ENCODE measurements at regions not wholly inside any gene's neighbourhood (a gene's known extent, or its start where the extent isn't known, plus 50 kb on each side); places are given as distances from the start of the nearest gene placed in this dataset.
"Not testable (repeated sequence)": the region's sequence is repeated elsewhere in the genome, so short reads cannot be mapped to it uniquely, and the experiment has no call there.

DNA sequence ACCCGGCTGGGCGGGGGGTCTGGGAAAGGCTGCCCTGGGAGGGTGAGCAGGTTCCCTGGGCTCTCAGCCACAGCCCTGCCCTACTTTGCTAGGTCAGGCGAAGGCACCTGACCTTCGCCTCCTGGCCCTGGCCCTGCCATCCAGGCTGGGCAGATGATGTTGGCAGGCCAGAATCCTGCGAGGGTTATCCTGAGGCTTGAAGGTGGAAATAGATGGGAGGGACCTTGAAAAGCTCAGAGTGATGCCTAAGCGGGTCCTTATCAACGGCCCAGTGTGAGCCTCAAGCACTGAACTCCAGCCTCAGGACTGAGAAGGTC, 191.3 kb downstream of the LAT start:
- CTCF ChIA-PET; H3K4me1 ChIP-seq (ENCODE audit: control insufficient read depth, insufficient read depth, low read length); POLR2A ChIA-PET (ENCODE audit: unreplicated experiment); H2AFZ ChIP-seq (replicated peaks; ENCODE audit: low read length, poor library complexity); intact Hi-C loops (cut with micrococcal nuclease); H4K20me1 ChIP-seq (ENCODE audit: insufficient read depth, low read length); H3K27ac ChIP-seq (ENCODE audit: insufficient read depth, low read length); H3K4me3 ChIP-seq (ENCODE audit: insufficient read depth, low read depth, low read length); H3K56ac ChIP-seq (ENCODE audit: extremely low read depth, insufficient read depth, low read length); H2AK9ac ChIP-seq (replicated peaks; ENCODE audit: low read depth, low read length, poor library complexity); H3K79me1 ChIP-seq (ENCODE audit: low read depth in 1 of 2, low read length in 2 of 2); H3K23ac ChIP-seq (ENCODE audit: low read depth, low read length); H2BK20ac ChIP-seq (ENCODE audit: low read depth, low read length); BruUV-seq (replicated peaks); H3K27me3 ChIP-seq (ENCODE audit: control insufficient read depth, insufficient read depth, low read length); H4K8ac ChIP-seq (ENCODE audit: low read depth in 2 of 2, low read length in 2 of 2); dilution Hi-C loops (cut with HindIII; ENCODE audit: low sequenced_read_pairs, unreplicated experiment); H3K9me3 ChIP-seq (ENCODE audit: control insufficient read depth, insufficient read depth, low read length); H2BK5ac ChIP-seq (ENCODE audit: low read depth, low read length, poor library complexity, severe bottlenecking); H3K9me1 ChIP-seq (ENCODE audit: insufficient read depth, low read length); H2BK15ac ChIP-seq (ENCODE audit: low read depth, low read length); DNase-seq; H3K36me3 ChIP-seq (ENCODE audit: control insufficient read depth, insufficient read depth, low read length); H3K9ac ChIP-seq (ENCODE audit: low read depth, low read length); H3K14ac ChIP-seq (replicated peaks; ENCODE audit: low read depth, low read length); ATAC-seq (ENCODE audit: low read depth); H2BK120ac ChIP-seq (ENCODE audit: low read depth, low read length); H3K4ac ChIP-seq (ENCODE audit: low read depth, low read length); in situ Hi-C loops (cut with MboI; ENCODE audit: low sequenced_read_pairs); H3K4me2 ChIP-seq (ENCODE audit: low read depth, low read length); H3K18ac ChIP-seq (ENCODE audit: low read depth, low read length): not testable (repeated sequence)
- peak overlapping the region; percentile 38; the same call in 1 of the 2 replicates for H4K5ac ChIP-seq (ENCODE audit: low read depth, low read length)
- peak overlapping the region; percentile 24; the same call in 1 of the 2 replicates for H2AK5ac ChIP-seq (ENCODE audit: low read depth, low read length)
- WGBS, 2 experiments (ENCODE audit: extremely low coverage in 2 of 2, insufficient read length in 1 of 2): 82% methylated on average over 4 of the region's 7 CpGs; no CpG with 5 or more reads in 1 of the 2 experiments
- H4K91ac ChIP-seq (ENCODE audit: insufficient read depth, low read depth, low read length): 0 out of 2 replicates have a peak overlapping the region, but pooled peaks have one; percentile 7

DNA sequence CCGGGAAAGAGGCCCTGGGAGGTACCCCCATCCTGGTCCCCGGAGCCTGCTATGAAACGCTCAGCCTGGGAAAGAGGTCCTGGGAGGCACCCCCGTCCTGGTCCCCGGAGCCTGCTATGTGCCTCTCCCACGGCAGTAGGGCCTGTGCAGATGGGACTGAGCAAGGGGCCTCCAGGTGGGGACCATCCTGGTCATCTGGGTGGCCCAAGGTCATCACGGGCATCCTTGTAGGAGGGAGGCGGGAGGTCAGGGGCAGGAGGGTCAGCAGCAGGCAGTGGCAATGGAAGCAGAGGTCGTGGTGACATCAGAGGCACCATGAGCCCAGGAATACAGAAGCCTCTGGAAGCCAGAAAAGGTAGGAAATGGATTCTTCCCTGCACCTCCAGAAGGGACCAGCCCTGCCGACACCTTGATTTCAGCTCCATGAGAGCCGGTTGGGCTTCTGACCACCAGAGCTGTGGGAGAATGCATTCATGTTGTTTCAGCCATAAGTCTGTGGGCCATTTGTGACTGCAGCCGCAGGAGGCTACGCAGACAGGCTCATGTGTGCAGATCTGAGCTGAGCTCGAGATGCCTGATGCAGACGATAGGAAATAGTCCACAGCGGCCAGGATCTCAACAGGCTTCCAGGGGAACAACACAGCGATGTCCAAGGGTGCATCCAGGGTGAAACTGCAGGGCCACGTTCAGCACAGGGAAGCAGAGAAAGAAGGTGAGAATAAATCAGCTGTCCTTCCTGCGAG, 190.7 kb downstream of the LAT start:
- H2AK5ac ChIP-seq (ENCODE audit: low read depth, low read length); H3K27ac ChIP-seq (ENCODE audit: insufficient read depth, low read length); H3K4me3 ChIP-seq (ENCODE audit: insufficient read depth, low read depth, low read length); BruUV-seq (replicated peaks); DNase-seq; H3K27me3 ChIP-seq (ENCODE audit: control insufficient read depth, insufficient read depth, low read length); H3K79me1 ChIP-seq (ENCODE audit: low read depth in 1 of 2, low read length in 2 of 2); H3K56ac ChIP-seq (ENCODE audit: extremely low read depth, insufficient read depth, low read length); H4K91ac ChIP-seq (ENCODE audit: insufficient read depth, low read depth, low read length); H2BK15ac ChIP-seq (ENCODE audit: low read depth, low read length); H3K18ac ChIP-seq (ENCODE audit: low read depth, low read length); in situ Hi-C loops (cut with MboI; ENCODE audit: low sequenced_read_pairs); CTCF ChIA-PET; dilution Hi-C loops (cut with HindIII; ENCODE audit: low sequenced_read_pairs, unreplicated experiment); H3K9ac ChIP-seq (ENCODE audit: low read depth, low read length); H3K9me1 ChIP-seq (ENCODE audit: insufficient read depth, low read length); H2BK20ac ChIP-seq (ENCODE audit: low read depth, low read length); H3K4me2 ChIP-seq (ENCODE audit: low read depth, low read length); H2AK9ac ChIP-seq (replicated peaks; ENCODE audit: low read depth, low read length, poor library complexity); H4K5ac ChIP-seq (ENCODE audit: low read depth, low read length); H3K14ac ChIP-seq (replicated peaks; ENCODE audit: low read depth, low read length); H3K4me1 ChIP-seq (ENCODE audit: control insufficient read depth, insufficient read depth, low read length); intact Hi-C loops (cut with micrococcal nuclease); H3K23ac ChIP-seq (ENCODE audit: low read depth, low read length); H2AFZ ChIP-seq (replicated peaks; ENCODE audit: low read length, poor library complexity); H3K9me3 ChIP-seq (ENCODE audit: control insufficient read depth, insufficient read depth, low read length); H3K36me3 ChIP-seq (ENCODE audit: control insufficient read depth, insufficient read depth, low read length); H3K4ac ChIP-seq (ENCODE audit: low read depth, low read length); H4K20me1 ChIP-seq (ENCODE audit: insufficient read depth, low read length); ATAC-seq (ENCODE audit: low read depth); H2BK5ac ChIP-seq (ENCODE audit: low read depth, low read length, poor library complexity, severe bottlenecking); POLR2A ChIA-PET (ENCODE audit: unreplicated experiment); H4K8ac ChIP-seq (ENCODE audit: low read depth in 2 of 2, low read length in 2 of 2); H2BK120ac ChIP-seq (ENCODE audit: low read depth, low read length): not testable (repeated sequence)
- WGBS, 2 experiments (ENCODE audit: extremely low coverage in 2 of 2, insufficient read length in 1 of 2): 86% methylated on average over 13 of the region's 19 CpGs; no CpG with 5 or more reads in 1 of the 2 experiments

Measured in IMR-90 (cell line).